ENCODE measurements at regions not wholly inside any gene's neighbourhood (a gene's known extent, or its start where the extent isn't known, plus 50 kb on each side); places are given as distances from the start of the nearest gene placed in this dataset.

GRCh38 chr5:81855591-81855990, 104.7 kb upstream of the SSBP2 start:
- DNase-seq (ENCODE audit: low read depth) = no peak

- DNase-seq (ENCODE audit: low read depth) = no peak
Observed at GRCh38 chr5:81854915-81855314, 104.0 kb upstream of the SSBP2 start.

- no peak for DNase-seq (ENCODE audit: low read depth)
Observed at GRCh38 chr5:81854485-81854884, 103.6 kb upstream of the SSBP2 start.

GRCh38 chr5:81853030-81853357, 102.1 kb upstream of the SSBP2 start:
- no peak for DNase-seq (ENCODE audit: low read depth)

- DNase-seq (ENCODE audit: low read depth) = no peak
Observed at GRCh38 chr5:81852291-81853029, 101.6 kb upstream of the SSBP2 start.

- DNase-seq (ENCODE audit: low read depth) = peak; percentile 68
Observed at GRCh38 chr5:81851481-81852178, 100.7 kb upstream of the SSBP2 start.

- DNase-seq (ENCODE audit: low read depth) = no peak
Observed at GRCh38 chr5:81850501-81851357, 99.8 kb upstream of the SSBP2 start.

GRCh38 chr5:81849770-81850367, 99.0 kb upstream of the SSBP2 start:
- DNase-seq (ENCODE audit: low read depth) = no peak

- no peak for DNase-seq (ENCODE audit: low read depth)
Observed at GRCh38 chr5:81848362-81848880, 97.5 kb upstream of the SSBP2 start.

GRCh38 chr5:81846301-81846700, 95.4 kb upstream of the SSBP2 start:
- DNase-seq (ENCODE audit: low read depth) = no peak

GRCh38 chr5:81843845-81844244, 92.9 kb upstream of the SSBP2 start:
- no peak for DNase-seq (ENCODE audit: low read depth)

- DNase-seq (ENCODE audit: low read depth) = no peak
Observed at GRCh38 chr5:81842795-81843398, 92.0 kb upstream of the SSBP2 start.

- DNase-seq (ENCODE audit: low read depth) = no peak
Observed at GRCh38 chr5:81839034-81839433, 88.1 kb upstream of the SSBP2 start.

GRCh38 chr5:81838307-81838906, 87.5 kb upstream of the SSBP2 start:
- no peak for DNase-seq (ENCODE audit: low read depth)

- DNase-seq (ENCODE audit: low read depth) = no peak
Observed at GRCh38 chr5:81837667-81838306, 86.9 kb upstream of the SSBP2 start.

GRCh38 chr5:81835814-81836367, 85.0 kb upstream of the SSBP2 start:
- no peak for DNase-seq (ENCODE audit: low read depth)

- DNase-seq (ENCODE audit: low read depth) = no peak
Observed at GRCh38 chr5:81834021-81834660, 83.2 kb upstream of the SSBP2 start.

GRCh38 chr5:81830596-81830995, 79.7 kb upstream of the SSBP2 start:
- no peak for DNase-seq (ENCODE audit: low read depth)

GRCh38 chr5:81829242-81829641, 78.3 kb upstream of the SSBP2 start:
- DNase-seq (ENCODE audit: low read depth) = no peak

- DNase-seq (ENCODE audit: low read depth) = no peak
Observed at GRCh38 chr5:81827500-81827899, 76.6 kb upstream of the SSBP2 start.

Data from stimulated activated CD8-positive, alpha-beta memory T cell treated with anti-CD3 and anti-CD28 coated beads, Interleukin-7, amount 100 ng/mL, for 24 hours (primary cell).